GM18519 (cell line): ENCODE measurements at regions not wholly inside any gene's neighbourhood (a gene's known extent, or its start where the extent isn't known, plus 50 kb on each side); places are given as distances from the start of the nearest gene placed in this dataset.
"Not testable (repeated sequence)": the region's sequence is repeated elsewhere in the genome, so short reads cannot be mapped to it uniquely, and the experiment has no call there.

ENCODE experiments used
- ATAC-seq: cut with Tn5 transposase; IDR thresholded peaks from one replicate; pipeline ENCODE4 v1.9.1; 2021; ENCODE audit warnings: mild to moderate bottlenecking, moderate library complexity; ENCODE audit not compliant: unreplicated experiment, low FRiP score

GRCh38 chr4:102397056-102397455 lies 51.8 kb upstream of the SLC39A8 start:
- ATAC-seq: not testable (repeated sequence)

DNA sequence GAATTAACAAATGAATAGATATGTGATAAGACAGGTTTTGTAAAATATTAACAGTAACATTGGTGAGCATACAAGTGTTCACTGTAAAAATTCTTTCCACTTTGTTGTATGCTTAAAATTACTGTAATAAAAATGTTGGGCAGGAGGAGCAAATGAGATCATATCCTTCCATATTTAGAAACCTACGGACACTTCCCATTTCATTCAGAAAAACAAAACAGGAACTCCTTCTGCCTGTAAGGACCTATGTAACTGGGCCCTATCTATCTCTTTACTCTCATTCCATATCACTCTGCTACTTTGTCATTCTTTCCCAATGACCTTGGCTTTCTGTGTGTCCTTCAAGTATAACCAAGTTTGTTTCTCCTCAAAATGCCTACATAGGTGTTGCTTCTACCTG lies 53.7 kb upstream of the SLC39A8 start:
- ATAC-seq: no peak

- ATAC-seq: no peak
These were observed 55.6 kb upstream of the SLC39A8 start for GRCh38 chr4:102400898-102401297.

- ATAC-seq: no peak
These were observed 56.9 kb upstream of the SLC39A8 start for GRCh38 chr4:102402223-102402622.

DNA sequence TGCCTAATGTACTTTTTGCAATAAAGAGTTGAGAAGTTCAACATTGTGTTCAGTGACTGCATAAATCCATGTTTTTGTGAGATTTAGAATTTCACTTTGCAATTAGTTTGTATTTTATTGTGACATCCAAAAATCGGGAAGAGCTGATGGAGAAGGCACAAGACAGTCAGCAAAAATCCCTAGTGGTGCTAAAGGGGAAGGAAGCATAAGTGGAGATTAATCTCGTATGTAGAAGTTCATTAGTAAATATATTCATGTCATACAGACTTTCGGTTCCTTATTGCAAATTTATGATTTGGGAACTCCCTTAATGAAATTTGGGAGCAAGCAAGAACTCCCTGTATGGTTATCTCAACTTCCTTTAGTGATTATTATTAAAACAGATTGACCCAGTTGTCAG lies 57.8 kb upstream of the SLC39A8 start:
- no peak for ATAC-seq

- no peak for ATAC-seq
These were observed 59.2 kb upstream of the SLC39A8 start for GRCh38 chr4:102404431-102404969.

GRCh38 chr4:102405821-102406401 lies 60.6 kb upstream of the SLC39A8 start:
- ATAC-seq: no peak

GRCh38 chr4:102410884-102411283 lies 65.6 kb upstream of the SLC39A8 start:
- ATAC-seq: not testable (repeated sequence)

GRCh38 chr4:102411408-102411807 lies 66.1 kb upstream of the SLC39A8 start:
- ATAC-seq: no peak

- ATAC-seq: no peak
These were observed 71.5 kb upstream of the SLC39A8 start for GRCh38 chr4:102416765-102417164.

DNA sequence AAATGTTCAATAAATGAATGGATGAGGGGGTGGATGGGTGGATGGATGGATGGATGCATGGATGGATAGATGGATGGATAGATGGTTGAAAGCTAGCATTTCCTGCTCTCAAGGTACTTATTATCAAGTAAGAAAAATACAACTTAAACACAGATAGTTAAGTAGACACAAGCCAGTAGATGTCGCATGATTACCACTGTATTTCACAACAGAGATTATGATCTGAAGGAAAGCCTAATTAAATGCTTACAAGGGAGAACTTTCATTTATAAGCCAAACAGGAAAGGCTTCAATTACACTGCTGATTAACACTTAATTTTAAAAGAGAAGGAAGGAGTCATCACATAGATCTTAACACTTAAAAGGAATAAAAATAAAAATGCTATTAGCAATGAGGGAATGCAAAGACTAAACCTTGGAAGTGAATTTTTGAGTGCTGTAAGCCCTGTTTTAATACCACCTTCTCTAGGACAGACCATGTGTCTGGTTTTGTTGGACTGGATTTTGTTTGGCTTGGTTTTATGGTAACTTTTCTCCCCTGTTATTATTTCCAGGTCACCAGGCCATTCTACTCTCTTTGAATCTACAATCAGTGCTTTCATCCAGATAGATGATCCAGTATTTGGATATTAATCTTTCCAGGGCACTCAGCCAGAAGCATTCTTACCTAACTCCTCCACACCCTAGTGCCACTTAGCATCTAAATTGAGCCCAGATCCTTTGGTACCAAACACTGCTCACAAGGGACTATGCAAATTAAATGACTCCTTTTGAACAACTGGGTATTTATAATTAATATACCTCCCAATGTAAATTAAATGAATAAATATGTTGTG lies 75.5 kb upstream of the SLC39A8 start:
- no peak for ATAC-seq

DNA sequence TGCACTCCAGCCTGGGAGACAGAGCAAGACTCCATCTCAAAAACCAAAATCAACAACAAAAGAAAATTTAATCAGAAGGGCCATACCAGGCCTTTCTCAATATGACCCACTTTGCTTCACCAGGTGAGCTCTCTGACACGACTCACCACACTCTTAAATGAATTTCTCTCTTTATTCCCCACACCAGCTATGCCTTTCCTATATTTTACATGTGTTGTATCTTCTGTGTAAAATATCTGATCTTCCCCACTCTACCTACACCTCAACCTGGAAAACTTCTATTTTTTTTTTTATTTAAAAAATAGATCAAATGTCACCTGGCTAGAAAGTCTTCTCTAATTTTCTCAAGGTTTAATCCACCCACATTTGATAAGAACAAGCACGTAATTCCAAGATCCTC lies 77.6 kb upstream of the SLC39A8 start:
- ATAC-seq: no peak

DNA sequence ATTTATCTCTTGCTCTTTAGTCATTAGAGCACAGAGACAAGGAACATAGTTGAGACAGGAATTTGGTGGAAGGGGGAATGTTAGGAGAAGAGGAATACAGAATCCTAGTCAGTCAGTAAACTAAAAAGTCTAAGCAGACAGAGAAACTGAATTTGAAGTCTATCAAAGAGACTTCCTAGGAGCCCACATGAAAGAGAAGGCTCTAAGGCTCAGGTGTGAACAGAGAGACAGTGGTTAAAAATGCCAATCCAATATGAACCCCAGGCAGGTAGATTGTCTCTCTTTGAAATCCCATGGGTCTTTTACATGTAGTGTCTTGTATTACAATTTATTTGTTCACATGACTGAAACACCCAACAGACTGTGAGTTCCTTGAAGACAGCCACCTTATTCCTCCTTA lies 77.8 kb upstream of the NFKB1 start:
- no peak for ATAC-seq

DNA sequence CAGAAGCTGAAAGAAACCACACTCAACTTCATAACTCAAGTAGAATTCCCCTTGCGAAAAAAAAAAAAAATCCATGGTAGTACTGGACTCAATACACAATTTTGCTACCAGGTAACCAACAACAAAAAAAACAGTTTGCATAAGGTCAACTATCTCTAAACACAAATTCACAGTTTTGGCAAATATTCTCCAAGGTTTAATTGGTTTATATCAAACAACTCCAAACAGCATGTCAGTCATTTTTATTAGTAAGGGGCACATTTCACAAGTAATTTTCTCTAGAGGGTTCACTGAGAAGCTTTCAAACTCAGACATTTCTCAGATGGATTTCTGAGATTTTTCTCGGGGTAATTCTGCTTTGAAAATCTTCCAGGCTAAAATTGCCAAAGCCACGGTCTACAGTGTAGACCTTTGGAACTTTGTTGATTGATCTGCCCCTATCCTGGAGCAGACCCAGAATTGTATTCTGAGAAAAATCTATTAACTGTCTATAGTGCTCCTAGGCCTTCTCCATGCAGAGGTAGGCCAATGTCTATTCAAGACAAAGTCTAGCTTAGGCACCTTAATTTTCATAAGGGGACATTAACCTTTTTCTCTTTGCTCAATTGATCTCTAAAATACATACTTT lies 73.7 kb upstream of the NFKB1 start:
- no peak for ATAC-seq

GRCh38 chr4:102428122-102428521 lies 73.0 kb upstream of the NFKB1 start:
- no peak for ATAC-seq

DNA sequence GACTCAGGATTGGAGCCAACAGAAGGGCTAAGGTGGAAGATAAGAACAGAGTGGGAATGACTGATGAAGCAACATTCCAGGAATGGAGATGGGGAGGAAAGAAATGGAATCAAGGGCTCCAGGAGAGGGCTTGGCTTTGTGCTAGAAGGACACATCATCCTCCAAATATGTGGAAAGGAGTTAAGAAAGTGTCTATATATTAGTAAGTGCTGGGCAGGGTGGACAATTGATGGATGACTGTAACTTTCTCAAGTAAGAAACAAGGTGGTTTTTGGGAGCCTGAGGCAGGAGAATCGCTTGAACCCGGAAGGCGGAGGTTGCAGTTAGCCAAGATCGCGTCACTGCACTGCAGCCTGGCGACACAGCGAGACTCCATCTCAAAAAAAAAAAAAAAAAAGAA lies 71.6 kb upstream of the NFKB1 start:
- no peak for ATAC-seq

- ATAC-seq: no peak
These were observed 70.7 kb upstream of the NFKB1 start for GRCh38 chr4:102430461-102430910.

GRCh38 chr4:102431608-102431961 lies 69.6 kb upstream of the NFKB1 start:
- no peak for ATAC-seq

DNA sequence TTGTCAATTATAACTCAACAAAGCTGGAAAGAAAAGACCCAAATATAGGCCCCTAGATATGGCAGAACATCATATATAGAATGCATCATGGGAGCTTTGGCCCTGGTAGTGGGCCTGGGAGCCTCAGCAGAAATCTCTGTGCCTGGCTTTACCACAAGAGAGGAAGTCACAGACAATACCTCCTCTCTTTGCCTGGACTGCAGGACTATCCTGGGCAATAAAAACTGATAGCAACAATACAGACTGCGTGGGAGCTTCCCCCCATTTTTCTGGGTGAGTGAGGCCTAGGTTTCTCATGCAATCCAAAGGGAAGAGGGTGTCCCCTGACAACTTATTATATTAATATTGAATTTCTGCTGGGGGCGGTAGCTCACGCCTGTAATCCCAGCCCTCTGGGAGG lies 64.0 kb upstream of the NFKB1 start:
- ATAC-seq: no peak

GRCh38 chr4:102438396-102439235 lies 62.5 kb upstream of the NFKB1 start:
- ATAC-seq: no peak

- ATAC-seq: no peak
These were observed 61.9 kb upstream of the NFKB1 start for GRCh38 chr4:102439236-102439614.
